Left hindlimb (tissue), 1 donor: ENCODE measurements at regions not wholly inside any gene's neighbourhood (a gene's known extent, or its start where the extent isn't known, plus 50 kb on each side); places are given as distances from the start of the nearest gene placed in this dataset.

ENCODE experiments used
- DNase-seq: peaks from one replicate; pipeline ENCODE4 v3.0.0-alpha.2; 2018

DNA sequence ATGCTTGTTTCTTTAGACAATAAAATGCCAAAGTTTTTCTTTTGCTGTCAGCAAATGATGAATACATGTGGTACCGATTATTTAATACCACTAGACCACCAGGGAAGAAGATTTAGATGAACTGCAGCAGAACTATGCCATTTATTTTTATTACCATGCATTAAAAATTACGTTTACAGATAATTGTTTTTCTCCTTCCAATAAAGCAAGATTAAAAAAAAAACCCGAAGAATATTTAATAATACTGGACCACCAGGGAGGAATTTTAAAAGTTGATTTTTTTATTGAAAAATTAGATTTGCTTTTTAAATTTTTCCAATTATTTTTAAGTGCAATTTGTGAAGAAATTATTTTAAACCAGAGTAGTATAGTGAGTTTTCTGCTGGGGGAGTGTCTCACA, 170.3 kb upstream of the HNRNPA3 start:
- DNase-seq = no peak

DNA sequence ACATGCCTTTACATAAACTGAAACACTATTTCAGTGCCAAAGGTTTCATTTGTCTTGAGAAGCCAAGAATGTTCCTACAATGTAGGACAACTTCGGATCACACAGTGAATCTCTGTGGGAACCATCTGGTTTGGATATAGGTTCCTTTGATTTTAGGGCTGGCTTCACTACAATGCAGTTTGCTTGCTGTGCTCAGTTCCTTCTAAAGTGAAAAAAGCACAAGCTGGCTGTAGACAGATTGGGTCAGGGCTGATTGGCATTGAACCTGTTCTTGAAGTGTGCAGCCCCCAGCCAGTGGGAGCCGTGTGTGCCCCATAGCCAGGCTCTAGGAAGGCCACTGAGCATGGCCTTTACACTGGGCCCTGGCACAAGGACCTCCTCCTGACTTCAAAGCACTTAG, 167.9 kb upstream of the HNRNPA3 start:
- no peak for DNase-seq

DNA sequence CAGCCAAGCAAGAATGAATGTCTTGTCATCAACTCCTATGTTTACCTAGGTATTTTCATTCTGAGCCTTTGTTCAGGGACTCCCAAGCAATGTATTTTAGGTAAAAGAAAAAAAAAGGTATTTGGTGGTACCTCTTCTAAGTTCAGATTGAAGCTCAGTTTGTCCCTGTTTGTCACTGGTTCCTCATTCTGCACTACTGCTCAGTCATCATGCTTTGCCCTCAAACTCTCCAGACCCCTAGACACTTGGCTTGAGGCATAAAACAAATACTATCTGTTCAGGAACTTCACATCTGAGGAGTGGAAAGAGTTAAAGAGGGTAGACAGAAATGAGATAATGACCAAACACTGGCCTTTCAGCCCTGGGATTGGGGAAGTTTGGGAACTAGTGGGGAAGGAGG, 163.6 kb upstream of the HNRNPA3 start:
- DNase-seq = no peak

DNA sequence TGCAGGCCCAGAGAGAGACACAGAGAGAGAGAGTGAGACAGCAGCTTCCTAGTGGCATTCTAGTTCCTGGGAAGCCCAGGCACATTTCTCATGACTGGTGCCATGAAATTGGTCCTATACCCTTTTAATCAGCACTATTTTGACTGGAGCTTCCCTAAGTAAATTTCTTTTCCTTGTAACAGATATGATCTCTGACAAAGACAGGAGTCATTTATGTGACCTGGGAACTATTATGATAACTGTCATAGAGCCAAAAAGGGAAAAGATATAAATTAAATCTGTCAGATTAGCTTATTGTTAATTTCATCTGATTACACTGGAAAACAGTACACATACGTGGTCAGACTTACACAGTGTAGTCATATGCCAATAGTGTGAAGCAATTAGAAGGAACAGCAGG, 161.3 kb upstream of the HNRNPA3 start:
- DNase-seq = no peak

DNA sequence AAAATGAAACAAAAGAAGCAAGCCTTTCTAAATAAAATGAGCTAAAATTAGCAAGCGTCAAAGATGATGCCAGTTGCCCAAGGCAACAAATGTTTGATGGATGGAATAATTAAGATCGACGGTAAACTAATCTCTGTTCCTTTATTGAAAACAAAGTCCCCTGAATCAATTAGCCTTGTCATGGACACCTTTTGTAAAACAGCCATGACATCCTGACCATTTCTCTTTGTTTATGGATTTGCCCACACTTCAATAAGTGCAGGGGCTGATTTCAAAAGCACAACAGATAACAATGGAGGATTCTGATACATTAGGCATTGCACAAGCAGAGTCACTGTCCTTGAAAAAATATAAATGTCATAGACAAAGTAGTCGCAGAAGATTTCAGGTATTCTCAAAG, 160.1 kb upstream of the HNRNPA3 start:
- DNase-seq = no peak

DNA sequence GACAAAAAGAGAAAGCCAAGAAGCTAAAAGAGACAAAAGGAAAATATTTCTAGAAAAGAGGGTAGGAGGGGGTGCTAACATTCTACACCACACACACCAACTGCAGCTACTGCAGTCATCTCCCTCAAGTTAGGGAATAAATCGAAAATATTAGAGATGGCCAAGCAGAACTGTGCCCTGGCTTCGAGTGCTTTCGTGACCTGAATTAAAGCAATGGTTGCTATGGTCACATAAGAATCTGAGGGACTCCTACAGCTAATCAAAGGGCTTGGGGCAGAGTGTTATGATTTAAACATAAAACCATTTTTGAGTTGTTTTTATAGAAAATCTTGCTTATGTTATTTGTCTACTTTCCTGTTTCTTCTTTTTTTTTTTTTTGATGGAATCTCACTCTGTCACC, 159.6 kb upstream of the HNRNPA3 start:
- no peak for DNase-seq

DNA sequence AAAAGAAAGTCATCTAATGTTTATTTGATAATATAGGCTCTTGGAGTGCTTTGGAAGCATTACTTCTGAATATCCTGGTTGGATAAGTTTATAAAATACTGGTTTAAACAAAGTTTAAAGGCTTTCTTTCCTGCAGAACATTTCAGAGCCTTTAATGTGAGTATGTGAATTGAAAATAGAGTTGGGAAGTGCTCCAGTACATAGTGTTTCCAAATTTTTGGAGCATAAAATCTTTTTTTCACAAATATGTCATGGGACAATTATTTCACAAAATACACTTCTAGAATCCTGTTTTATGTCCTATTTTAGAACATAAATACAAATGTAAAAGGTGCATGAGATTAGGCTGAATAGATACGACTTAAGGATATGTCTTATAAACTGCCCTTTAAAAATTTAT, 158.9 kb upstream of the HNRNPA3 start:
- no peak for DNase-seq

DNA sequence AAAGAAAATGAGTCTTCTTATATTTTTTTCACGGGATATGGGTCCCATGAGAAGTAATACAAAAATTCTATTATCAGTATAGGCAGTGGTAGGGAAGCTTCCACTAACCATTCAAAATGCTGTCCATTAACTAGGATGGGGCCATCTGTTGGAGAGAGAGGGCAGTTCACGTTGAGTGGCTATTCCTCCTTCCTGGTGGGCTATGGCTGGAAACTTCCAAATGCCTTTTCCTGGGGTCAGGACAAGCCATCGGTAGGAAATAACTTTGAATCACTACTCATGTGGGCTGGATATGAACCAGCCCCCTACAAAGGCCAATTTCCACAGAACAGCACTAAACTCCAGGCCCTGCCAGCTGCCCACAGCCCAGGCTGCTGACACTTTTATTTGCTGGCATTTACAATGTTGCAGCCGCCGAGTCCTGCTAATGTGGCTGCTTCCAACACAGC, 156.1 kb upstream of the HNRNPA3 start:
- no peak for DNase-seq

DNA sequence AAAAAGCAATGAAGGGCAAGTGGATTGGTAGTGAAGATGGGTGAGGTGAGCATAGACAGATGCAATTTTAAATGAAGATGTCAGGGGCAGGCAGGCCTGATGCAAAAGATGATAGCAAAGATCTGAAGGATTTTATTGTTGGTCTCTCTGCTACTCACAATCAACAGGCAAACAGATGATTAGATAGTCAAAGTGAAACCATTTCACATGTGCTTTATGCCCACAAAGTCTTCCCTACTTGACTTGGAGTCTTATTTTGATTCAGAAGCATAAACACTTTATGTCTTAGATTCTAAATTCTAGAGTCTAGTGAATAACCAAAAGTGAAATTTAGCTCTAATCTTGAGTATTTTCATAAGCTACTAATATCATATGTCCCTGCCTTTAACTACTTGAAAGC, 153.8 kb upstream of the HNRNPA3 start:
- no peak for DNase-seq

DNA sequence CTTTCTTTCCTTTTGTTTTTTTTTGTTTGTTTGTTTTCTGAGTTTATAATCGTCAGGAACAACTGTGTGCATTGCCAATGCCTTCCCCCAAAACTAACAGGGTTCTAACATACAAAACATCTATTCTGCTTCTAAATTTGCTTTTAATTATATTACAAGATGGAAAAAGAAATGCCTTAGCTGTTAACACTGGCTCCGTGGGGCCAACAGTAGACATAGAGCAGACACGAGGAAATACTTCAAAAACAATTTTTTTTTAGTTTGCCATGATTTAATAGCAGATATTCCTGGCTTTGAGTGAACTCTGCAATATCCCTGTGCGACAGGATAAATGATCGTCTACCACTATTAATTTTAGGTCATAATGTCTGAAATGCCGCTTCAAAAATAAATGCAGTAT, 153.3 kb upstream of the HNRNPA3 start:
- no peak for DNase-seq

DNA sequence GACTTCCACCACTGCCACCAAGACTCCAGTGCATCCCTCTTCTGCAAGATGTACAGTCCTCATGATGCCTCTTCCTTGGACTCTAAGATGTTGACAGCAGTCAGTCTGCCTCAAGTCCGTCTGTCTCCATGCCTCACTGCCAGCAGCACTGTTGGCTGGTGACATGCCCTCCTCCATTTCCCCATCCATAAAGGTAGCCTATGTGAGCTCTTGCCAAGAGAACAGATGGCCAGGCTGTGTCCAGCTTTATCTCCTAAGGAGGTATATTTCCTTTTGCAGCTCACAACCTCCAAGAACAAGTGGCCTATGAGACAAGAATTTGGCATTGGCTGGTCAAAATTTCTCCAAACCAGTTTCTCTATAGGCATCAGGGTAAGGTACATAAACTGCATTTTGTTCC, 149.3 kb upstream of the HNRNPA3 start:
- DNase-seq = no peak

DNA sequence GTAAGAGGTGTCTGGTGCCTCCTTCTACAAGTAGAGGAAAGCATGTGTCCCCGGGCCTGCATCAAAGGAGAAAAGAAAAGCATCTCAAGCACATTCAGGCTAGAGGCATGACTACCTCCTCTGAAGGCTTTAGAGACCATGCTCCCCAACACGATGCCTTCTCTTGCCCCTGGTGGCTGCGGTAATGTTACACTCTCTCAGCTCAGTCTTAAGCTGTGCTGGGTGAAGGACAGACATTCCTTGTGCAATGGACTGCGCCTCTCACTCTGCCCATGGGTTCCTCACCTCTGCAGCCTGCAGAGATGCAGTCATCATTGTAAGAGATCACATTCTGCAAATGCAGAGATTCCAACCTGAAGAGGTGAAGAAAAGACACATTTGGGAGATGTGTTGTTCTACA, 148.2 kb upstream of the HNRNPA3 start:
- no peak for DNase-seq

DNA sequence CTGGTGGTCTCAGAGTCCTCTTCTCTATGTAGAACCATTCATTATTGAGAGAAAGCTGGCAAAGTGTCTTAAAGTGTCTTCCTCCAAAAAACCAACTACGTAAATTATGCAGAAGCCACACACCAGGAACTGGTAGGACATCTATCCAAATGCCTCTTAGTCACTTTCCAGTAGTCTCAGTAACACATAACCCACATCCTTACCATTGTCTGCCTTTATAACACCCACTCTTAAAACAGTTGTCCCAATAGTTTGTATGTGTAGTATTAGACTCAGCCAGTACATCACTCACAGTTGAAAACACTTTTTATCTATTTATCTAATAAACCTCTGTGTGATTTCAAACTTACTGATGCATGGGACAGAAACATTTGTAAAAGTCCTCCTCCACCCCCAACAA, 143.6 kb upstream of the HNRNPA3 start:
- DNase-seq = no peak

DNA sequence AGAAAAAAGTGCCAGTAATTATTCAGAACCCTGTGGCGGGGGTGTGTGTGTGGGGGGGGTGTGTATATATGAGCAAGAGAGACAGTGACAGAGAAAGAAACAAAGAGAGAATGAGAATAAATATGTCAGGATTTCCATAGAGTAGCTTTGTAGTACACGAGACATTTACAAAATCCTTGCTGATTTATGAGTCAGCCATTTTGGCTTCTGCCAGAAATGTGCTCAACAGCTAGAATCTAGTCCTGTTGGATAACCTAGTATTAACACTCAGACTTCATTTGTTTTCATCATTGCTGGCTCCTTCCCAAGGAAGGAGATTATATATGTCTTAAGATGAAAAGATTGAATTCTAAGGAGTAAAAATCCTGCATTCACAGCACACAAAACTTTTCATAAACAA, 140.5 kb upstream of the HNRNPA3 start:
- no peak for DNase-seq

DNA sequence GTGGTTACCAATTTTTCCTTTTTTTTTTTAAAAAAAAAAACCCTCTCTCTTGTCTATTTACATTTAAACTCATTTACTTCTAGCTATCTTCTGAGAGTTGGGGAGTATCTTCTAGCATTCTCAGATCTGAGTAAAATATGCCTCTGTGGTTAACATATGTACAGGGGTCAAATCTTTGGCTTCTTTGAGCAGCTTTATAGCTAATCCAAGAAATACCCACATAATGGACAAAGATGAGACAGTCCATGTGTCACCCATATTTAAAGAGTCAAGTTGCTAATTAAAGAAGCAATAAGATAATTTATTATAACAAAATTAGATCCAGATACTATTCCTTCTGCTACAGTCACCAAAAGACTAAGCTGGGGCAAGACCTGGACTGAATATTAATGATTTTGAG, 139.0 kb upstream of the HNRNPA3 start:
- no peak for DNase-seq

DNA sequence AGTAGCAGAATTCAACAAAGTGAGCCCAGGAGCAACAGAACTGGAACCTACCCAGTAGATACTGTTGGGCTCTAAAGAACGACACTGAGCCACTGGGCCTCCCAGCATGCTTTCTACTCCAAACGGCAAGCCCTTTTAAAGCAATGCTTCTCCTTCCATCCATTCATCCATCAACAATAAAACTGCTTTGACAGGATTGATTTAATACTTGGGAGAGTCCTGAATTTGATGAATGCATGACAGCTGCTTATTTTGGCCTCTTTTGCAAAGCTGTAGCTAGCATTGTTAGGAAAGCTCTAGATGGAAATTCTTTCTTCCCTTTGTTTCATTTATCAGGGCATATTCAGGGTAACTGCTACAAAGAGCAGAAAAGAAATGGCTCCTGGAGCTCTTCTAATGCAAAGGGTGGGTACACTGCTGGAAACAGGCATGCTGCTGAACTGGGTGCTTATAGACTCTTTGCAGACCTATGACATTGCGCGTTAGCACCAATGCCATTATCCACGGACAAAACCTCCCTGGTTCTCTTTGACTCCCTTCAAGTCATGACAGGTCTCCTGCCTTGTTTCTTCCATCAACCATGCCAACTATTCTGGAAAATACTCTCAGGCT, 138.4 kb upstream of the HNRNPA3 start:
- DNase-seq = no peak

DNA sequence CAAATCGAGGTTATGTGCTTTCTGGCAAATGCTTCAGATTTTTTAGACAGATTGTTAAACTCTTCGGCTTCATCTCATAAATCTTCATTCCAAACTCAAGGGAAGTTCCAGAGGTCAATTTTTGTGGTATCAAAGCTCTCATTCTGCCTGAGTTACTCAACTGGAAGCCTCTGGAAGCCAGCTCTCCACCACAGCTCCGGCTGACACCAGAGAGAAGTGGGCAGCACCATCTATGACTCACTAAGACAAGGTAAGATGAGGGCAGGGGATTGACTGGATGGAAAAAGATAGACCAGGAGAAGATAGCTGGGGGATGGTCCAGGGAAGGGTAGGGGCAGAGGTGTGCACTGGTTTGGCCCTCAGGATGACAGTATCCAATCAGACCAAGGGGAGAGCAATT, 137.3 kb upstream of the HNRNPA3 start:
- DNase-seq = no peak

DNA sequence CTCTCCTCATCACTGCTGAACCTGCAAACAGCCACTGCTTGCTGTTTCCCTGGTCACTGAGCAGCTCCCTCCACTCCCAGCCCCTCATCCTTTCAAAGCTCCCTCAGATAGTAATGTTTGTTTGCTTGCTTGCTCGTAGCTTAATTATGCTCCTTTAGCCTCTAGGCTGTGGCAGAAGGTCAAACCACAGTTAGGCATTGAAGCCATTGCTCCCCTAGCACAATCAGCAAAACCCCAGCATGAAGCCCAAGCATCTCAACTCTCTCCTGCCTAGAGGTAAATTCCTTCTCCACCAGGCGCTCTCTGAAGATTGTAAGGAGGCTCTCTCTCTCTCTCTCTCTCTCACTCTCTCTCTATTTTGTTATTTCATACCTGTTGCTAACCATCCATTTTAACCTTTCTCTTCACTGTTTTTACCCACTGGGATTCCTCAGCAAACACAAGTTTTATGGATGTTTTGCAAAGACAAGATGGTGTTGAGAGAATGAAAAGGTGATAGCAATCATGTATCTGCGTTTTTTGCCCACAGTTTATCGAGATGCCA, 135.9 kb upstream of the HNRNPA3 start:
- no peak for DNase-seq

DNA sequence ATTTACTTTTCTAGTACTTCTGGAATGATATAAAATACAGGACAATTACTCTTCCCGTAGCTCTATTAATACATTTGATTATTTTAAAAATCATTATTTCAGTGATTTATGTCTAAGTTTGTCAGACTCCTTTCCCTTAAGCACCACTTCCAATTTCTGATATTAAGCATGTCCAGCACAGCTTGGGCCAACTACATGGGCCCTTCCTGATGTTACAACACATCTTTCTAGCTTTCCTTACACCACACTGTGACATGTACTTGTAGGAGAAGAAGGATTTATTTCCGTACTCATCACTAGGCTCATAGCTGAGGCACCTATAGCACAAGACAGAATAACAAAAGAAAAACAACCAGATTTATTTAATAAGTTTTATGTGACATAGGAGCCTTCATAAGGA, 134.8 kb upstream of the HNRNPA3 start:
- no peak for DNase-seq

DNA sequence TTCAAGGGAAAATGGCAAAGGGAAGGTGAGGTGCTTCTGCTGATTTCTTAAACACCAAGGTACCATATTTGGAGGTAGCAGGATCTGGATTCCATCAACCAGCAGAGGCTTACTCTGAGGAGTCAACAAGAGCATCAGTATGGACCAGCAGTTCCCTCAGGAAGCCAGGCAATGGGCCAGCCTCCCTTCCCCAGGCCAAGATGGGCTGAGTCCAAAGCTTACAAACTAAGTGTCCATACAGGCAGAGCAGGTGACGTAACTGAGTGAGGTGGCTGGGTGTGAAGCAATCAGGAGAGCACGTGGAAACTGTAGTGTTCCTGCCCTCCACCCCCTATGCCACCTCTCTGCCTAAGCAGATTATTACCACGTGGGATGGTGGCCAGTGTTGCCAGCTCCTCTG, 134.2 kb upstream of the HNRNPA3 start:
- DNase-seq = peak; percentile 37

DNA sequence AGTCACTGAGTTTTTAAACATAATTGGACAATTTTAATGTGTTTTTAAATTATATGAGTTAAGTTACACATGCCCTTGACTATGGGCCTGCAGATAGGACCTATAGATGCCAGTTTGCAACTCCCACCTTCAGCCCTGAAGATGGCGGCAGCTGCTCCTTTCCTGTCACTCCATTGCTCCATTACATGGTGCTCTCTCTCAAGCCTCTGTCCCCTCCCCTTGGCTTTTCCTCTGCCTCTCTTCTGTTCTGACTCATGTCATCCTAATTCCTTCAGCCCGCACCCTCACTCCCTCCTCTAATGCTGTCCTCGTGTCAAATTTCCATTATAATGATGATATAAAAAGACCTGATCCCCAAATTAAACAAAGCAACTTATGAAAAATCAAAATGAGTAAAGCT, 133.7 kb upstream of the HNRNPA3 start:
- no peak for DNase-seq

DNA sequence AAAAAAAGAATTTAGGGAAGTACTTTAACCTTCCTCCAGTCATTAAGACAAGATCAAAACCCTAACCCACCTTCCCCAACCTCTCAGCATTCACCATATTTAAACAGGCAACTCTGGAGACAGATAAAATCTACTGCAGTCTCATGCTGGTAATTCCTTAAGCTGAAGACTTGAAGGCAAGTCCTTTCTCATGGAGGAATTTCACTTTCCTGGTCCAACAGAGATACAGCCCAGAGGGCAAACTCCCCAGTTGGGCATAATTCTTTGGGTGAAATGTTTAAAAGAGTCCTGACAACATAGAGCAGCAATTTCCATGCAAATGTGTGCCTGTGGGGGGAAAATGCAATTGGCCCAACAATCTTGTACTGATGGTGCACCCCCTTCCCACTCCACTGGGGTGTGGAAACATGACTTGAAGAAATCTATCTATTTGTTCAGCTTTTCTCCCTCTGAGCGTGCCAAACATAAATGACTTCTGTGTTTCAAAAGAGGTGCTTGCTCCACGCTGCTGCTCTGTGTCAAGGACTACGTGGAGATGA, 131.8 kb upstream of the HNRNPA3 start:
- DNase-seq = no peak

DNA sequence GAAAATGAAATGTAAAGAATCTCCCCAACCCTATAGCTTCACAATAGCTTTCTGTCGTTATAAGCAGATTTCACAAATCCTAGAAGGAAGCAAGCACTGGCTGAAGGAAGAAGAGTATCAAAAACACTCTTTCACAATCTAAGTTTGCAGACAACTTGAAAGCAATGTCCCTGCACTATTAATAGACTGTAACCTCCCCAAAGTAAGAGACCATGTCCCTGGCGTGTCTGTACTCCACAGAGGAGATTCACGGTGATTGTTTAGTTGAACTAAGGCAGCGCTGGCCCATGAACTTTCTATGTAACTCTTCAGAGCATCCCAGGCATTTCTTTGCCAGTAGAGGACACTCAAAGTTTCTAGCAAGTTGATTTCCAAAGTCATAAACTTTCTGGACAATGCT, 128.0 kb upstream of the HNRNPA3 start:
- no peak for DNase-seq

DNA sequence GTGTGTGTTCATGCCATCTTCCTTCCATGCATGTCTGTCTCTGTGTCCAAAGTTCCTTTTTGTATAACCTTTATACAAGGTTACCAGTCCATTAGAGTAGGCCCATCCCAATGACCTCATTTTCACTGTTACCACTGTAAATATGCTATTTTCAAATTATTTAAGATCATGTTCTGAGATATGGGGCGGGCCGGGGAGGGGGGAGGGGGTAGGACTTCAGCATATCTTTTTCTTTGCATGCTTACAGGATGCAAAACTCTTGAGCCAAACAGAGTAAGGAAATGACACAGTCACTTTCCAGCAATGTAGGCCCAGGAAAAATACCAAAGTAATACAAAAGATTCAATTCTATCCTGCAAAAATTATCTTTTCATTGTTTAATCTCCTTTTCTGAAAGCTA, 124.1 kb upstream of the HNRNPA3 start:
- DNase-seq = no peak

DNA sequence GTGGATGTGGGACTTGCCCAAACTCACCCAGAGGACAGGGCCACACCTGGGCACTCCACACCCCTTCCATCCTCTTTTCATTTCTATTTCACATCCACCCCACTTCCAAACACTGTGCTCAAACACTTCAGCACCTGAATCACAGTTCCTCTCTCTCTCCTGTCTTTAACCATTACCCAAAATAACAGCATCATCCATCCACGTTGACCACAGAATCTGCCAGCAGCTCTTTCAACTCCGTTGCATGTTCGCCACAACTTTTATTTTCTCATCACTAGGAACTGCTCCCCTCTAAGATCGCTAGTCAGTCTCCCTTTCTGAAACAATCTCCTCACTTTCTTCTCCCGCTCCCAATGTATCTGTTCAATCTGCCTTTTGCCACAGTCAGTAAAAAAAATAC, 121.6 kb upstream of the HNRNPA3 start:
- DNase-seq = no peak
